ENCODE measurements at regions not wholly inside any gene's neighbourhood (a gene's known extent, or its start where the extent isn't known, plus 50 kb on each side); places are given as distances from the start of the nearest gene placed in this dataset.

GRCh38 chr3:177899275-177900067, 636.8 kb upstream of the KCNMB2 start:
- Histone ChIP-seq H3F3A (ENCODE audit: low read length, unreplicated experiment) (no peaks in the 10 kb centered on the region), H4K20me1 (ENCODE audit: low read length) (no peaks in the 10 kb centered on the region), H3K36me3 (ENCODE audit: low read depth, low read length) (no peaks in the 10 kb centered on the region), H3K9me2 (replicated peaks; ENCODE audit: low read length) (no peaks in the 10 kb centered on the region), H2AFZ (ENCODE audit: low read length) (no peak overlapping the region), H3K27ac (ENCODE audit: low read length) (no peak overlapping the region), H3K79me2 (ENCODE audit: low read length) (no peaks in the 10 kb centered on the region), H3K4me1 (ENCODE audit: insufficient read depth, low read length) (peaks cover 4% of the 10 kb centered on the region; the same call in 1 of the 2 replicates), H3K4me2 (ENCODE audit: low read length) (no peak overlapping the region), H3K4me3 (ENCODE audit: low read length) (no peak overlapping the region), H3K9ac (ENCODE audit: low read length) (no peak overlapping the region), H3K27me3 (ENCODE audit: low read length) (no peaks in the 10 kb centered on the region), H3K9me3 (ENCODE audit: low read length) (no peaks in the 10 kb centered on the region)
- BruUV-seq (replicated peaks) = no TSS peak
- no peak for ATAC-seq
- intact Hi-C loops (cut with micrococcal nuclease) = no loop called here
- ChIA-PET POLR2A (ENCODE audit: unreplicated experiment) (no interaction called here), CTCF (no interaction called here)
- TF ChIP-seq EZH2 (IDR thresholded peaks at IDR 0.05; ENCODE audit: low read length, unreplicated experiment) = no peak
- TF ChIP-seq CTCF (conservative IDR thresholded peaks at IDR 0.05; ENCODE audit: low read depth, low read length) = no peak
- no peak for TF ChIP-seq EZH2phosphoT487 (IDR thresholded peaks at IDR 0.05; ENCODE audit: borderline replicate concordance, low read length)
- no peak for DNase-seq

- H3F3A ChIP-seq (ENCODE audit: low read length, unreplicated experiment) = no peaks in the 10 kb centered on the region
- H3K9me3 ChIP-seq (ENCODE audit: low read length) = no peaks in the 10 kb centered on the region
- no peak overlapping the region for H2AFZ ChIP-seq (ENCODE audit: low read length)
- DNase-seq = no peak
- no TSS peak for BruUV-seq (replicated peaks)
- H3K27ac ChIP-seq (ENCODE audit: low read length) = no peak overlapping the region
- H3K79me2 ChIP-seq (ENCODE audit: low read length) = no peaks in the 10 kb centered on the region
- no peaks in the 10 kb centered on the region for H3K36me3 ChIP-seq (ENCODE audit: low read depth, low read length)
- ChIA-PET POLR2A (ENCODE audit: unreplicated experiment) (no interaction called here), CTCF (no interaction called here)
- TF ChIP-seq EZH2phosphoT487 (IDR thresholded peaks at IDR 0.05; ENCODE audit: borderline replicate concordance, low read length) (no peak), EZH2 (IDR thresholded peaks at IDR 0.05; ENCODE audit: low read length, unreplicated experiment) (no peak), CTCF (conservative IDR thresholded peaks at IDR 0.05; ENCODE audit: low read depth, low read length) (no peak)
- ATAC-seq = no peak
- no peaks in the 10 kb centered on the region for H4K20me1 ChIP-seq (ENCODE audit: low read length)
- intact Hi-C loops (cut with micrococcal nuclease) = no loop called here
- H3K4me3 ChIP-seq (ENCODE audit: low read length) = no peak overlapping the region
- no peak overlapping the region for H3K9ac ChIP-seq (ENCODE audit: low read length)
- no peaks in the 10 kb centered on the region for H3K9me2 ChIP-seq (replicated peaks; ENCODE audit: low read length)
- no peak overlapping the region for H3K4me2 ChIP-seq (ENCODE audit: low read length)
- peaks cover 22% of the 10 kb centered on the region for H3K4me1 ChIP-seq (ENCODE audit: insufficient read depth, low read length)
- H3K27me3 ChIP-seq (ENCODE audit: low read length) = no peaks in the 10 kb centered on the region
Measured at GRCh38 chr3:177902876-177903275, 633.4 kb upstream of the KCNMB2 start.

- DNase-seq = peak; percentile 9
- peaks cover 22% of the 10 kb centered on the region for H3K4me1 ChIP-seq (ENCODE audit: insufficient read depth, low read length)
- H3K9ac ChIP-seq (ENCODE audit: low read length) = no peak overlapping the region
- ChIA-PET CTCF (no interaction called here), POLR2A (ENCODE audit: unreplicated experiment) (no interaction called here)
- no peaks in the 10 kb centered on the region for H3K27me3 ChIP-seq (ENCODE audit: low read length)
- H3K9me3 ChIP-seq (ENCODE audit: low read length) = no peaks in the 10 kb centered on the region
- no peaks in the 10 kb centered on the region for H3F3A ChIP-seq (ENCODE audit: low read length, unreplicated experiment)
- no peak overlapping the region for H2AFZ ChIP-seq (ENCODE audit: low read length)
- no peaks in the 10 kb centered on the region for H3K79me2 ChIP-seq (ENCODE audit: low read length)
- no peaks in the 10 kb centered on the region for H4K20me1 ChIP-seq (ENCODE audit: low read length)
- H3K9me2 ChIP-seq (replicated peaks; ENCODE audit: low read length) = no peaks in the 10 kb centered on the region
- peak overlapping the region; percentile 8; the same call in 1 of the 2 replicates for H3K4me2 ChIP-seq (ENCODE audit: low read length)
- TF ChIP-seq EZH2phosphoT487 (IDR thresholded peaks at IDR 0.05; ENCODE audit: borderline replicate concordance, low read length) = no peak
- TF ChIP-seq CTCF (conservative IDR thresholded peaks at IDR 0.05; ENCODE audit: low read depth, low read length) = no peak
- TF ChIP-seq EZH2 (IDR thresholded peaks at IDR 0.05; ENCODE audit: low read length, unreplicated experiment) = no peak
- ATAC-seq = no peak
- no TSS peak for BruUV-seq (replicated peaks)
- intact Hi-C loops (cut with micrococcal nuclease) = no loop called here
- H3K4me3 ChIP-seq (ENCODE audit: low read length) = no peak overlapping the region
- H3K36me3 ChIP-seq (ENCODE audit: low read depth, low read length) = no peaks in the 10 kb centered on the region
- H3K27ac ChIP-seq (ENCODE audit: low read length) = no peak overlapping the region
Measured at GRCh38 chr3:177904621-177905020, 631.6 kb upstream of the KCNMB2 start.

All from PC-3 (cell line).